GM23338 (cell line): ENCODE measurements at regions not wholly inside any gene's neighbourhood (a gene's known extent, or its start where the extent isn't known, plus 50 kb on each side); places are given as distances from the start of the nearest gene placed in this dataset.

Experiments used
- ATAC-seq: fragments of 200-7000 bp; cut with Tn5 transposase; 3 replicates; pipeline ENCODE4 v1.9.1; 2020
- DNase-seq: peaks from one replicate; pipeline ENCODE4 v3.0.0-alpha.2; 2015; ENCODE audit warnings: low spot score
- H2AFZ ChIP-seq: fragments of 200-600 bp; sonication (generic); 2 replicates; pipeline ENCODE4 v1.8.0; 2016; ENCODE audit warnings: antibody characterized with exemption, mild to moderate bottlenecking, moderate library complexity
- H3F3A ChIP-seq: fragments of 200-600 bp; sonication (generic); replicated peaks from 2 replicates; pipeline ENCODE4 v1.8.0; 2017; ENCODE audit warnings: antibody characterized with exemption, mixed run types, low read depth
- H3K27ac ChIP-seq: fragments of 200-600 bp; sonication (generic); 2 replicates; pipeline ENCODE4 v1.6.1; 2016; ENCODE audit warnings: low read depth
- H3K27me3 ChIP-seq: fragments of 200-600 bp; sonication (generic); 2 replicates; pipeline ENCODE4 v1.8.0; 2016; ENCODE audit warnings: mild to moderate bottlenecking, mixed run types, moderate library complexity; ENCODE audit not compliant: insufficient read depth
- H3K36me3 ChIP-seq: fragments of 200-600 bp; sonication (generic); 2 replicates; pipeline ENCODE4 v1.8.0; 2016; ENCODE audit warnings: mild to moderate bottlenecking; ENCODE audit not compliant: insufficient read depth
- H3K4me1 ChIP-seq: fragments of 200-600 bp; sonication (generic); 2 replicates; pipeline ENCODE4 v1.8.0; 2016; ENCODE audit warnings: mild to moderate bottlenecking, moderate library complexity; ENCODE audit not compliant: insufficient read depth
- H3K4me2 ChIP-seq: fragments of 200-600 bp; sonication (generic); 2 replicates; pipeline ENCODE4 v1.7.1; 2017; ENCODE audit warnings: mixed run types
- H3K4me3 ChIP-seq: fragments of 200-600 bp; sonication (generic); 2 replicates; pipeline ENCODE4 v1.6.1; 2016; ENCODE audit warnings: mixed run types
- H3K79me2 ChIP-seq: fragments of 200-600 bp; sonication (generic); replicated peaks from 2 replicates; pipeline ENCODE4 v1.8.0; 2017; ENCODE audit warnings: mild to moderate bottlenecking; ENCODE audit not compliant: insufficient read depth
- H3K9me2 ChIP-seq: fragments of 200-600 bp; sonication (generic); 2 replicates; pipeline ENCODE4 v1.8.0; 2017; ENCODE audit not compliant: insufficient read depth
- H4K20me1 ChIP-seq: fragments of 200-600 bp; sonication (generic); replicated peaks from 2 replicates; pipeline ENCODE4 v1.8.0; 2017; ENCODE audit warnings: mild to moderate bottlenecking; ENCODE audit not compliant: insufficient read depth
- H3K27ac Mint-ChIP-seq: 2 replicates; pipeline ENCODE4 v1.8.0; 2020; ENCODE audit warnings: inconsistent platforms, mild to moderate bottlenecking, moderate library complexity, mixed read lengths
- H3K27me3 Mint-ChIP-seq: 3 replicates; pipeline ENCODE4 v1.8.0; 2022; ENCODE audit warnings: low read depth, mild to moderate bottlenecking, moderate library complexity, mixed read lengths, inconsistent platforms; ENCODE audit not compliant: insufficient read depth, poor library complexity
- H3K36me3 Mint-ChIP-seq: 3 replicates; pipeline ENCODE4 v1.8.0; 2021; ENCODE audit warnings: low read depth, mild to moderate bottlenecking, inconsistent platforms, moderate library complexity, mixed read lengths
- H3K4me1 Mint-ChIP-seq: 3 replicates; pipeline ENCODE4 v1.8.0; 2020; ENCODE audit warnings: mild to moderate bottlenecking, inconsistent platforms, mixed read lengths
- H3K4me3 Mint-ChIP-seq: 3 replicates; pipeline ENCODE4 v1.8.0; 2021; ENCODE audit warnings: moderate library complexity, mild to moderate bottlenecking, inconsistent platforms, mixed read lengths
- H3K9me3 Mint-ChIP-seq: 3 replicates; pipeline ENCODE4 v1.8.0; 2020; ENCODE audit warnings: moderate library complexity, mild to moderate bottlenecking, inconsistent platforms, mixed read lengths
- CREB1 ChIP-seq: fragments of 250-450 bp; sonication (Bioruptor Pico); IDR thresholded peaks from 2 replicates; pipeline ENCODE4 v1.5.0; 2020; ENCODE audit warnings: low read depth, mild to moderate bottlenecking, moderate library complexity
- CTCF ChIP-seq, 2 experiments: fragments of 200-600 bp in 1 of 2; sonication (generic) in 1 of 2; conservative IDR thresholded peaks; 2 replicates each; pipeline versions ENCODE4 v1.5.1 to v1.6.1; 2016 to 2017; ENCODE audit warnings: antibody characterized with exemption in 2 of 2, low read depth in 2 of 2, mild to moderate bottlenecking in 2 of 2, moderate library complexity in 1 of 2
- ETS1 ChIP-seq: IDR thresholded peaks from 2 replicates; pipeline ENCODE4 v1.6.1; 2016; ENCODE audit warnings: antibody characterized with exemption
- EZH2 ChIP-seq: fragments of 200-600 bp; sonication (generic); IDR thresholded peaks from one replicate; pipeline ENCODE4 v1.8.0; 2017; ENCODE audit warnings: antibody characterized with exemption, mild to moderate bottlenecking, low read depth; ENCODE audit not compliant: unreplicated experiment
- EZH2phosphoT487 ChIP-seq: fragments of 200-600 bp; sonication (generic); IDR thresholded peaks from one replicate; pipeline ENCODE4 v1.8.1; 2018; ENCODE audit warnings: antibody characterized with exemption; ENCODE audit not compliant: unreplicated experiment
- JUNB ChIP-seq: IDR thresholded peaks from one replicate; pipeline ENCODE4 v1.6.1; 2016; ENCODE audit warnings: antibody characterized with exemption; ENCODE audit not compliant: unreplicated experiment
- NANOG ChIP-seq: IDR thresholded peaks from 2 replicates; pipeline ENCODE4 v1.6.1; 2016; ENCODE audit warnings: antibody characterized with exemption, borderline replicate concordance
- POLR2AphosphoS5 ChIP-seq: IDR thresholded peaks from 2 replicates; pipeline ENCODE4 v1.6.1; 2016; ENCODE audit warnings: antibody characterized with exemption, low read depth
- REST ChIP-seq: IDR thresholded peaks from one replicate; pipeline ENCODE4 v1.6.1; 2018; ENCODE audit warnings: antibody characterized with exemption; ENCODE audit not compliant: unreplicated experiment
- STAT1 ChIP-seq: IDR thresholded peaks from one replicate; pipeline ENCODE4 v1.6.1; 2016; ENCODE audit warnings: antibody characterized with exemption; ENCODE audit not compliant: unreplicated experiment
- ZNF114 ChIP-seq: fragments of 250-450 bp; sonication (Bioruptor Pico); IDR thresholded peaks from 2 replicates; pipeline ENCODE4 v1.5.0; 2020; ENCODE audit warnings: mild to moderate bottlenecking, moderate library complexity
- ZNF331 ChIP-seq: fragments of 250-450 bp; sonication (Bioruptor Pico); IDR thresholded peaks from 2 replicates; pipeline ENCODE4 v1.5.0; 2020; ENCODE audit warnings: low read depth, mild to moderate bottlenecking, moderate library complexity
- ZNF462 ChIP-seq: fragments of 250-450 bp; sonication (Bioruptor Pico); IDR thresholded peaks from 2 replicates; pipeline ENCODE4 v1.5.0; 2020; ENCODE audit warnings: mild to moderate bottlenecking, moderate library complexity

- TF ChIP-seq CTCF (conservative IDR thresholded peaks at IDR 0.05; ENCODE audit: low read depth in 2 of 2) (no peak), ZNF114 (no peak), ZNF331 (CRISPR knock-in tag) (no peak), NANOG (no peak), EZH2 (no peak)
These were observed 75.9 kb upstream of the SPHKAP start (continued) for GRCh38 chr2:228257379-228257778.

- no peak overlapping the region for H2AFZ ChIP-seq
- peaks cover 4% of the 10 kb centered on the region; the same call in 2 of the 3 replicates for H3K4me1 Mint-ChIP-seq
- no peaks in the 10 kb centered on the region for H3K27me3 Mint-ChIP-seq
- H3K4me1 ChIP-seq = peaks cover 9% of the 10 kb centered on the region
- 0 out of 2 replicates have a peak, but pooled peaks cover 5% of the 10 kb centered on the region for H3K9me2 ChIP-seq
- H3K27ac ChIP-seq = no peak overlapping the region
- H3K4me2 ChIP-seq = no peak overlapping the region
- H3K36me3 Mint-ChIP-seq = no peaks in the 10 kb centered on the region
- no peak overlapping the region for H3K4me3 ChIP-seq
- H3K36me3 ChIP-seq = no peaks in the 10 kb centered on the region
- no peak overlapping the region for H3K27ac Mint-ChIP-seq
- no peaks in the 10 kb centered on the region for H4K20me1 ChIP-seq
- H3K79me2 ChIP-seq = no peaks in the 10 kb centered on the region
- H3K4me3 Mint-ChIP-seq = no peak overlapping the region
- no peaks in the 10 kb centered on the region for H3F3A ChIP-seq
- no peak for ATAC-seq
- no peaks in the 10 kb centered on the region for H3K9me3 Mint-ChIP-seq
- DNase-seq = no peak
- H3K27me3 ChIP-seq = no peaks in the 10 kb centered on the region
- TF ChIP-seq JUNB (no peak), REST (no peak), EZH2phosphoT487 (no peak), EZH2 (no peak), NANOG (no peak), STAT1 (no peak), CREB1 (CRISPR knock-in tag) (no peak), POLR2AphosphoS5 (no peak), ETS1 (no peak), ZNF331 (CRISPR knock-in tag) (no peak), ZNF462 (CRISPR knock-in tag) (no peak), ZNF114 (no peak)
These were observed 72.3 kb upstream of the SPHKAP start for GRCh38 chr2:228253752-228254151.
